Stimulated activated CD8-positive, alpha-beta memory T cell treated with anti-CD3 and anti-CD28 coated beads, Interleukin-12 subunit alpha, Interleukin-12 subunit beta, amount 100 ng/mL, for 1 hour (primary cell): ENCODE measurements at regions not wholly inside any gene's neighbourhood (a gene's known extent, or its start where the extent isn't known, plus 50 kb on each side); places are given as distances from the start of the nearest gene placed in this dataset.

Experiments used
- DNase-seq: peaks from one replicate; pipeline ENCODE4 v3.0.0-alpha.2; 2020; ENCODE audit warnings: low read depth

- DNase-seq, result no peak
Measured at GRCh38 chr15:94535298-94536048, 304.1 kb downstream of the MCTP2 start.

- DNase-seq, result no peak
Measured at GRCh38 chr15:94536549-94536948, 305.2 kb downstream of the MCTP2 start.

- DNase-seq, result no peak
Measured at GRCh38 chr15:94538280-94538679, 306.9 kb downstream of the MCTP2 start.

- DNase-seq, result no peak
Measured at GRCh38 chr15:94542391-94542790, 311.0 kb downstream of the MCTP2 start.

- no peak for DNase-seq
Measured at GRCh38 chr15:94546808-94547207, 315.4 kb downstream of the MCTP2 start.

GRCh38 chr15:94547711-94548110, 316.4 kb downstream of the MCTP2 start:
- no peak for DNase-seq

GRCh38 chr15:94555841-94556519, 324.6 kb downstream of the MCTP2 start:
- DNase-seq, result no peak

GRCh38 chr15:94561036-94561689, 329.8 kb downstream of the MCTP2 start:
- DNase-seq, result no peak

GRCh38 chr15:94563456-94563855, 332.1 kb downstream of the MCTP2 start:
- no peak for DNase-seq

GRCh38 chr15:94576889-94577533, 345.6 kb downstream of the MCTP2 start:
- no peak for DNase-seq

GRCh38 chr15:94579286-94579685, 347.9 kb downstream of the MCTP2 start:
- no peak for DNase-seq

- no peak for DNase-seq
Measured at GRCh38 chr15:94580211-94580885, 349.0 kb downstream of the MCTP2 start.

- no peak for DNase-seq
Measured at GRCh38 chr15:94582368-94582767, 351.0 kb downstream of the MCTP2 start.

- DNase-seq, result no peak
Measured at GRCh38 chr15:94584833-94585244, 353.5 kb downstream of the MCTP2 start.

GRCh38 chr15:94586099-94586498, 354.7 kb downstream of the MCTP2 start:
- no peak for DNase-seq

- no peak for DNase-seq
Measured at GRCh38 chr15:94587113-94587512, 355.8 kb downstream of the MCTP2 start.

- no peak for DNase-seq
Measured at GRCh38 chr15:94588993-94589392, 357.6 kb downstream of the MCTP2 start.

GRCh38 chr15:94592495-94592894, 361.1 kb downstream of the MCTP2 start:
- no peak for DNase-seq

- DNase-seq, result no peak
Measured at GRCh38 chr15:94596707-94597106, 365.3 kb downstream of the MCTP2 start.

- no peak for DNase-seq
Measured at GRCh38 chr15:94600505-94600904, 369.1 kb downstream of the MCTP2 start.

- no peak for DNase-seq
Measured at GRCh38 chr15:94602754-94603470, 371.6 kb downstream of the MCTP2 start.
